ENCODE measurements at regions not wholly inside any gene's neighbourhood (a gene's known extent, or its start where the extent isn't known, plus 50 kb on each side); places are given as distances from the start of the nearest gene placed in this dataset.

GRCh38 chr14:99333841-99334635 is 62.0 kb upstream of the BCL11B start:
- TF ChIP-seq POLR2A (IDR thresholded peaks at IDR 0.05) (no peak), CTCF (IDR thresholded peaks at IDR 0.05) (no peak), POLR2AphosphoS5 (IDR thresholded peaks at IDR 0.05) (no peak), EP300 (IDR thresholded peaks at IDR 0.05) (no peak)

All from sigmoid colon (tissue), 4 donors.